HEK293T (cell line): ENCODE measurements at regions not wholly inside any gene's neighbourhood (a gene's known extent, or its start where the extent isn't known, plus 50 kb on each side); places are given as distances from the start of the nearest gene placed in this dataset.

Source experiments
- FOXK2 ChIP-seq: fragments of 450-650 bp; IDR thresholded peaks from 2 replicates; pipeline ENCODE4 v1.6.1; 2016; ENCODE audit warnings: mild to moderate bottlenecking
- SP1 ChIP-seq: fragments of 450-650 bp; IDR thresholded peaks from 2 replicates; pipeline ENCODE4 v1.6.1; 2017
- SUZ12 ChIP-seq: fragments of 450-650 bp; IDR thresholded peaks from 2 replicates; pipeline ENCODE4 v1.6.1; 2016; ENCODE audit warnings: mild to moderate bottlenecking
- TARDBP ChIP-seq: fragments of 450-650 bp; IDR thresholded peaks from 2 replicates; pipeline ENCODE4 v1.6.1; 2016
- ZNF384 ChIP-seq: fragments of 450-650 bp; IDR thresholded peaks from 2 replicates; pipeline ENCODE4 v1.6.1; 2016

DNA sequence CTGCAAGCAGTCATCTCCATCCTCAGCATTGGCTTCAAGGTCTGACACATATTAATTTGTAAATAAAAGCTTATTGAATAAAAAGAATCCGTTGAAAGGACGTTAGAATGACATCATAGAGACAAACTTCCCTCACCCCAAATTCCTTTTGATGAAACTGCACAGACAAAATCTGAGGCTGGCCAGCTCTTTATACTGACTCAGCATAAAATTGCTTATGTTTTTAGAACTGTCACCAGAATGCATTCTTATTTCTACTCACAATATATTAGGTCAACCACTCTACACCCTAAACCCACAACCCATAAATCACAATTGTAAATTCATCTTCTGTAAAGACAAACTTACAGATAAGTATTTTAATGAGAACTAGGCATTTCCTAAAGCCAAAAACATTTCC lies 359.2 kb upstream of the TEX13C start:
- TF ChIP-seq SUZ12, result no peak
- TF ChIP-seq ZNF384, result no peak
- TF ChIP-seq TARDBP, result no peak
- TF ChIP-seq FOXK2, result no peak
- no peak for TF ChIP-seq SP1
